Parathyroid adenoma (tissue), 2 donors: ENCODE measurements at regions not wholly inside any gene's neighbourhood (a gene's known extent, or its start where the extent isn't known, plus 50 kb on each side); places are given as distances from the start of the nearest gene placed in this dataset.

Experiments
- H2AFZ ChIP-seq: fragments of 300-600 bp; sonication (generic); one replicate; pipeline ENCODE4 v1.7.0; 2017; ENCODE audit warnings: antibody characterized with exemption, mild to moderate bottlenecking
- H3K27ac ChIP-seq: fragments of 300-600 bp; sonication (generic); one replicate; pipeline ENCODE4 v1.7.0; 2017
- H3K27me3 ChIP-seq: fragments of 300-600 bp; sonication (generic); one replicate; pipeline ENCODE4 v1.7.0; 2017; ENCODE audit warnings: low read length; ENCODE audit not compliant: control insufficient read depth, insufficient read depth
- H3K36me3 ChIP-seq: fragments of 300-600 bp; sonication (generic); one replicate; pipeline ENCODE4 v1.7.0; 2017; ENCODE audit warnings: low read length; ENCODE audit not compliant: control insufficient read depth, insufficient read depth
- H3K4me1 ChIP-seq: fragments of 300-600 bp; sonication (generic); one replicate; pipeline ENCODE4 v1.7.0; 2017; ENCODE audit warnings: control low read depth
- H3K4me2 ChIP-seq: fragments of 300-600 bp; sonication (generic); one replicate; pipeline ENCODE4 v1.7.0; 2017; ENCODE audit warnings: low read length
- H3K4me3 ChIP-seq: fragments of 300-600 bp; sonication (generic); one replicate; pipeline ENCODE4 v1.7.0; 2017; ENCODE audit warnings: low read depth, low read length
- H3K79me2 ChIP-seq: fragments of 300-600 bp; sonication (generic); one replicate; pipeline ENCODE4 v1.7.0; 2017; ENCODE audit warnings: control low read depth
- H3K9ac ChIP-seq: fragments of 300-600 bp; sonication (generic); one replicate; pipeline ENCODE4 v1.7.0; 2017; ENCODE audit warnings: mild to moderate bottlenecking
- H3K9me3 ChIP-seq: fragments of 300-600 bp; sonication (generic); one replicate; pipeline ENCODE4 v1.7.0; 2017; ENCODE audit warnings: low read length; ENCODE audit not compliant: control insufficient read depth
- TF ChIP-seq, protein P1 (sequence below): fragments of 300-600 bp; sonication (generic); IDR thresholded peaks from one replicate; pipeline ENCODE4 v1.7.0; 2017; ENCODE audit warnings: antibody characterized with exemption, mild to moderate bottlenecking
- donor health status: primary hyperparathyroidism.

DNA sequence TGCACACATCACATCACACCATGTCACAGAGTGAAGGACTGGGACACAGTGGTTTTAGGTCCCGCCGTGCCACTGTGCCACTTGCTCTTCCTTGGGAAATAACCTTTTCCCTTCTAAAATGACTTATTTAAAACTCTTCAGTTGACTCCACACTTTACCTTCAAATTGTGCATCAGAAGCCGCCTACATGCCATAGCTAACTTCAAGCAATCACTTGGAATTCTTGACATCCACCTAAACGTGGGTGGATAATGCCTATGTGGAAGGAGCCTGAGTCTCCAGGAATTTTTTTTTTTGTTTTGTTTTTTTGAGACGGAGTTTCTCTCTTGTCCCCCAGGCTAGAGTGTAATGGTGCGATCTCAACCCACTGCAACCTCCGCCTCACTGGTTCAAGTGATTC is 777.4 kb upstream of the TENM3 start:
- no peaks in the 10 kb centered on the region for H3K9me3 ChIP-seq
- no peak overlapping the region for H3K4me3 ChIP-seq
- H3K27me3 ChIP-seq: no peaks in the 10 kb centered on the region
- H2AFZ ChIP-seq: no peak overlapping the region
- TF ChIP-seq, protein P1, sequence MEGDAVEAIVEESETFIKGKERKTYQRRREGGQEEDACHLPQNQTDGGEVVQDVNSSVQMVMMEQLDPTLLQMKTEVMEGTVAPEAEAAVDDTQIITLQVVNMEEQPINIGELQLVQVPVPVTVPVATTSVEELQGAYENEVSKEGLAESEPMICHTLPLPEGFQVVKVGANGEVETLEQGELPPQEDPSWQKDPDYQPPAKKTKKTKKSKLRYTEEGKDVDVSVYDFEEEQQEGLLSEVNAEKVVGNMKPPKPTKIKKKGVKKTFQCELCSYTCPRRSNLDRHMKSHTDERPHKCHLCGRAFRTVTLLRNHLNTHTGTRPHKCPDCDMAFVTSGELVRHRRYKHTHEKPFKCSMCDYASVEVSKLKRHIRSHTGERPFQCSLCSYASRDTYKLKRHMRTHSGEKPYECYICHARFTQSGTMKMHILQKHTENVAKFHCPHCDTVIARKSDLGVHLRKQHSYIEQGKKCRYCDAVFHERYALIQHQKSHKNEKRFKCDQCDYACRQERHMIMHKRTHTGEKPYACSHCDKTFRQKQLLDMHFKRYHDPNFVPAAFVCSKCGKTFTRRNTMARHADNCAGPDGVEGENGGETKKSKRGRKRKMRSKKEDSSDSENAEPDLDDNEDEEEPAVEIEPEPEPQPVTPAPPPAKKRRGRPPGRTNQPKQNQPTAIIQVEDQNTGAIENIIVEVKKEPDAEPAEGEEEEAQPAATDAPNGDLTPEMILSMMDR: no peak
- no peaks in the 10 kb centered on the region for H3K79me2 ChIP-seq
- no peak overlapping the region for H3K4me2 ChIP-seq
- no peak overlapping the region for H3K9ac ChIP-seq
- no peaks in the 10 kb centered on the region for H3K4me1 ChIP-seq
- H3K27ac ChIP-seq: no peak overlapping the region
- H3K36me3 ChIP-seq: no peaks in the 10 kb centered on the region

DNA sequence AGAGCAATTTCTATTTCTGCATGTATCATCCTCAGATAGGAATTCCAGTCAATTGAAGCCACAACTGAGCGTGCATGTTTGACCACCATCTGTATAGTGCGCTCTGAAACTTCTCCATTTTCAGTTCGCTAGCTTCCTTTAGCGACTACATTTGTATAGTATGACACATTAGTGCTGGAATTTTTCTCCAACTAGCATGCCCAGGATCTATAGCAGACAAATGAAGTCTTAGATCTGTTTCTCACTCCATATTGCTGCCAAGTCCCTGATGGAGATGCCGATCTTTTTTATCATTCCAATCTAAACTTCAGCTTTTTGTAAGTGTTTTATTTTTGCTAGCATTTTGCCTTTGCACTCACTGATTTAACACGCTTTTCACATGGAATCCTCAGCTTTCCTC is 774.8 kb upstream of the TENM3 start:
- H2AFZ ChIP-seq: no peak overlapping the region
- H3K4me2 ChIP-seq: no peak overlapping the region
- no peaks in the 10 kb centered on the region for H3K4me1 ChIP-seq
- no peaks in the 10 kb centered on the region for H3K9me3 ChIP-seq
- H3K79me2 ChIP-seq: no peaks in the 10 kb centered on the region
- H3K4me3 ChIP-seq: no peak overlapping the region
- no peak overlapping the region for H3K27ac ChIP-seq
- no peaks in the 10 kb centered on the region for H3K36me3 ChIP-seq
- no peaks in the 10 kb centered on the region for H3K27me3 ChIP-seq
- TF ChIP-seq, protein P1: no peak
- no peak overlapping the region for H3K9ac ChIP-seq

DNA sequence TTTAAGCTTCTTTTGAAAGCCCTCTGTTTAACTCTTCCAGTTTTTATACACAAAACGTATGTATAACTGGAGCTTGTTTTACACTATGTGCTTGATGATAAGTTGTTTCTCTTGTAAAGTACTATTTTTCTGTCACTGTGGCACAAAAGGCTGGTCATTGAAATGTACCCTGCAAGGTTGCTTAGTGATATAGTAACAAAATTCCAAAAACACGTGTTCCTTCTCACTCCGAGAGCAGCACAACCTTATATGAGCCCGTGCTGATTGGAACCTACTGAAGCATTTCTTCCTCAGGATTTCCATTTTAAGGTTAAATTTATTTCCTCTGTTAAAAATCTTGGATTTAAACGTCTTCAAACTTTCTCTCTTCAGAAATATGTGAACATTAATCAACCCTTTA is 772.9 kb upstream of the TENM3 start:
- Histone ChIP-seq H2AFZ (no peak overlapping the region), H3K27ac (no peak overlapping the region), H3K79me2 (no peaks in the 10 kb centered on the region), H3K4me2 (no peak overlapping the region), H3K4me1 (no peaks in the 10 kb centered on the region), H3K4me3 (no peak overlapping the region), H3K9me3 (no peaks in the 10 kb centered on the region), H3K27me3 (no peaks in the 10 kb centered on the region), H3K36me3 (no peaks in the 10 kb centered on the region), H3K9ac (no peak overlapping the region)
- TF ChIP-seq, protein P1: no peak

DNA sequence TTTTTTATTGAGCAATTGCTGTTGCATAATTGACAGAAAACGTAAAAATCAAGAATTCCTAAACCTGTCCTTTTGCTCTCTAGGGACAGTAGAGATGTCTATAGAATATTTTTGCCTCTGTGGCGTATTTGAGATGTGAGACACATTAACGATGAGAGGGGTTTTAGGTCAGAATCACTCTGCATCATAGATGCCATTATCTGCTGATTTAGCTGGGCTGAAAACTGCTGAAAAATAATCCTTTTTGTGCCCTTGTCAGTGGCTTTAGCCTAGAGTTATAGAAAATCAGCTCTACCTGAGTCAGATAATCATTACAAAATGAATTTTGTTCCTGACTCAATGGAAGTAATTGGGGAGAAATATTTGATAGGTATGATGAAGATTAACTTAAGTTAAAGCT is 767.8 kb upstream of the TENM3 start:
- Histone ChIP-seq H3K4me1 (no peaks in the 10 kb centered on the region), H3K27ac (no peak overlapping the region), H2AFZ (no peak overlapping the region), H3K36me3 (no peaks in the 10 kb centered on the region), H3K4me2 (peak overlapping the region; percentile 67), H3K79me2 (no peaks in the 10 kb centered on the region), H3K4me3 (peak overlapping the region; percentile 16), H3K27me3 (no peaks in the 10 kb centered on the region), H3K9ac (no peak overlapping the region), H3K9me3 (no peaks in the 10 kb centered on the region)
- TF ChIP-seq, protein P1: no peak

DNA sequence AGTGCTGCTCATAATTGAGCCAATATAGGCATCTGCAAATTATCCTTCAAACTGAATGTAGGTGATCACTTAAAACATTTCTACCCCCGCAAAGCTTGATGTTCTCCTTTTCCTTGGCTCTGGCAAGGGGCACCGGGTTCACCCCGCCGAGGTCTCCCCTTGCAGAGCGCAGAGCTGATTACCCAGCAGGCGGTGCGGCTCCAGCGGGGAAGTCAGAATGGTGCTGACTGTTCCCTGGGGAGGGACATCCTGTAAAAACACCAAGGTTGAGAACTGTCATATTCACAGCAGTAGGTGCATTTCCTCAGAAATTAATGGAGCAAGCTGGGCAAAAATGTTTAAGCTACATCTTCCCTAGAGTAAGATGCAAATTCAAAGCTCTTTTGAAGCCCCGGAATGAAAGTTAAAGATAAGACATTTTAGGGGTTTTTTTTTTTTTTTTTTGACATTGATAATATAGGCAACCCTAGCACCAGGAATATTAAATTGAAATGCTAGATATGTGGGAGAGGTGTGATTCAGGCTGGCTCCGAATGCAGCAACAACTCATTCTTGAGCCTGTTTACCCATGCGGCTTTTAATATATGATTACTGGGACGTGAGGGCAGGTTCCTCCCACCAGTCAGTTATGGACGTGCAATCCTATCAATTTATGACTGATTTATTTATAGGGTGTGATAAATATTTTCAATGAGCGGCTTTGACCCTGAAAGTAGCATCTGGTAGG is 767.3 kb upstream of the TENM3 start:
- H3K4me3 ChIP-seq: peak overlapping the region; percentile 16
- no peaks in the 10 kb centered on the region for H3K9me3 ChIP-seq
- H2AFZ ChIP-seq: no peak overlapping the region
- no peaks in the 10 kb centered on the region for H3K4me1 ChIP-seq
- H3K9ac ChIP-seq: no peak overlapping the region
- no peaks in the 10 kb centered on the region for H3K27me3 ChIP-seq
- H3K36me3 ChIP-seq: no peaks in the 10 kb centered on the region
- TF ChIP-seq, protein P1: no peak
- H3K4me2 ChIP-seq: peak overlapping the region; percentile 67
- H3K79me2 ChIP-seq: no peaks in the 10 kb centered on the region
- H3K27ac ChIP-seq: no peak overlapping the region
